NCI-H446 (cell line): ENCODE measurements at regions not wholly inside any gene's neighbourhood (a gene's known extent, or its start where the extent isn't known, plus 50 kb on each side); places are given as distances from the start of the nearest gene placed in this dataset.
A peak's percentile ranks its signal among the peaks of the same experiment; 100 is the strongest.

Experiments
- DNase-seq, 2 experiments: peaks; one replicate each; lab custom pipeline; 2025; lab: John Stamatoyannopoulos, UW

DNA sequence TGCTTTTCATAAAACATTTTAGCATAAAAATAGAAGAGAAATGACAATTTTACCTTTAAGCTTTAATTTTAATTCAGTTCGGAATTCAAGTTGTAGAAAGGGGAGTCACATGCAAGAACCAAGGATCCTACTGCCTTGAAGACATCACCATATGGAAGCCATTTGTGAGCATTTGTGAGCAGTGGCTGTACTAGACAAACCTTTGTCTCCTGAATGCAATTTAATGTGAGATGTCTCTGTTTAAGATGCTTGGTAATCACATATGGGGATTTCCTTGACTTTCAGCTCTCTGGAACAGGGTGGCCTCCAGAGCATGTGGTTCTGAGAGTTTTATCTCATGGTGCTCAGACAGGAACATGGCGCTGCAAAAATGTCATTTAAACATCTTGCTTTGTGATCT lies 421.8 kb downstream of the NYAP2 start:
- no peak for DNase-seq

DNA sequence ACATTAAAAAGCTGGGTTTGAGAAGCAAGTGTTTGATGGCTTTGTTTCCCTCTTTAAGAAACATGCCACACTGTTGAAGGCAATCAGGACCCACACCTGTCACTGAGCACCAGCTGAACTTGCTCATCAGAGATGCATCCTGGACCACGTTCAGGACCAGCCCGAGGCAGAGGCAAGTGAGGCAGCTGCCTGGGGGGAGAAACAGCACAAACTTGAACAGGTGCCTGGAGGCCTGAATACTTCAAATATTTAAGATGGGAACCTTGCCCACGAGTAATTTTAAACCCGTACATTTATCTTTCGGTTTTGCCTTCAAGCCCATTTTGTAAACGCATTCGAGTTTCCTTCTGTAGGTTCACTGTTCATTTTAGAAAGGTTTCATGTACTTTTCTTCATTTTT lies 421.3 kb downstream of the NYAP2 start:
- DNase-seq, result no peak

DNA sequence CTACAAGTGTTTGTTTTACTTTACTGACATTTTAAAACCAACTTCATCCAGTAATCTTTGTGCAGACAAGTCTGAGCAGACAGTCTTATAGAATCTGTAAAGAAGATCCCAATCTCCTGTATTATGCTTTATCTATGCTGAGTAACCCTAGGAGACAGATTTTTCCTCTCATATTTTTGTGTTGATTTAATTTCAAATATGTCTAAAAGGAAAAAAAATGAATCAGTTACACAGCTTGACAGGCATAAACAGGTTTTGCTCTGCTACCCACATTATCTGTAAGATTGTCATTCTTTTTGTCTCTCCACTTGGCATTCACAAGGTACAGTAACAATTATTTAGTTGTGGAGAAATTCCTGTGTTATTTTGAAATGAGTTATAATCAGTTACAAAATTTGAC lies 415.0 kb downstream of the NYAP2 start:
- DNase-seq, result no peak

DNA sequence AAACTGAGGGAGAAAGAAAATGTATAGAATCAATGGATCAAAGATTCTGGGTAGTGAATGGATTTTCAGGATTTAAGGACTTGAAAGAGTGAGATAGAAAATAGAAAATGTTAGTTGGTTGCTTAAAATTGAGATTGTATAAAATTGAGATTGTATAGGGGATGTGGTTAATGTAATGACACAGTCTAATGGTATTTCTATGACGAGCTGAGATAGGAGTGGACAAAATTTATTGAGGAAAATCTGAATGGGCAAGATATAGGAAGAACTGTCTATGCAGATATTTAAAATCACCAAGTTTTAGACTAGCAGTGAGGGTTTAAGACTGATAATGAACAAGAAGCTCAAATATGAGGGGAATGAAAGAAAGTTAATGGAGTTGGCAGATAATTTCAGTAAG lies 406.6 kb downstream of the NYAP2 start:
- DNase-seq, result no peak

DNA sequence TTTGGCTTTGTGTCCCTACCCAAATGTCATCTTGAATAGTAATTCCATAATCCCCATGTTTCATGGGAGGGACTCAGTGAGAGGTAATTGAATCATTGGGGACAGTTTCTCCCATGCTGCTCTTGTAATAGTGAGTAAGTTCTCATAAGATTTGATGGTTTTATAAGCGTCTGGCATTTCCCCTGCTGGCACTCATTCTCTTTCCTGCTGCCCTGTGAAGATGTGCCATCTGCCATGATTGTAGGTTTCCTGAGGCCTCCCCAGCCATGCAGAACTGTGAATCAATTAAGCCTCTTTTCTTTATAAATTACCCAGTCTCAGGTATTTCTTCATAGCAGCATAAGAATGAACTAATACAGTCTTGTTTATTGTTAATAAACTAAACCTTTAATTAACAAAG lies 402.6 kb downstream of the NYAP2 start:
- DNase-seq, result peak in 1 of 2 experiments; percentile 24

DNA sequence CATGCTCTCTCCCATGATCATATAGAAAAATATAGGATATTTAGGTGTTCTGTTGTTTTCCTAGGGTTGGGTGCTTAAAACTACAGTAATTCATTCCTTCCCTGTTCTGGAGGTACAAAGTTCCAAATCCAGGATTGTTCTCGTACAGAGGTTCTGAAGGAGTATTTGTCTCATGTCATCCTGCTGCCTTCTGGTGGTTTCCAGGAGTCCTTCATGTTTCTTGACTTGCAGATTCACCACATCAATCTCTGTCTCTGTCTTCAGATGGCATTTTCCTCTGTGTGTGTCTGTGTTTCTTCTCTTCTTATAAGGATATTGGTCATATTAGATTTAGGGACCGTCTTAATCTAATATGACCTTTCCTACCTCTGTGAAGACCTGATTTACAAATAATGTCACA lies 397.9 kb downstream of the NYAP2 start:
- no peak for DNase-seq

DNA sequence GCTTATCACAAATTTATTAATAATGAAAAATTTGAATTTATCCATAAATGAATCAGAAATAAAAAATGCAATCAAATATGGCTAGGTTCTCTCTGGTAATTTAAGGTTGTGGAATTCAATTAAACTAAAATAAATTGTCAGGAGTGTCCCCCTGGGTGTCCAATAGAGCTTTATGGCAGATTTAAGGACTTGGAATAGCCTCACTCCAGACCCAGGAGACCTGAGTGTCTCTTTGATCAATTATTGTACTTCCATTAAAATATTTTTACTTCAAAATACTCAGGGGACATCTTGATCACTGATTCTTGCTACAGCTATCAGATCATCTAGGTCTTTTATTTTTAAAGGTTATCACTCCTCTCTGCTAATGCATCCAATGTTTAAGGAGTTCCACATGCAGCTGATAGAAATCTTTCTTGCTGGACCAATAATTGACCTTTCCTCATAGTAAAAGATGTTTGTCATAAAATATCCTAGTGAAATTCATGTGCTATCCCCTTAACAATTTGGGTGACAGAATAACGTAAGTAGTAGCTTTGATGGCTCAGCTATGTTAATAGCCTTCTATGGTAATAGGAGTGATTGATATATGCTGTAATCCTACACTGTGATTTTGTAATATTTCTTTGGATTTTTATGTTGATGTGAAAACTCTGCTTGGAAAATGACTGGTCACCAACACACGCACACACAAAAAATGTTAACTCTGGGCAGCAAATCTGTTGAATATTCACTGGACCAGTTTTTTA lies 395.3 kb downstream of the NYAP2 start:
- DNase-seq, result no peak

DNA sequence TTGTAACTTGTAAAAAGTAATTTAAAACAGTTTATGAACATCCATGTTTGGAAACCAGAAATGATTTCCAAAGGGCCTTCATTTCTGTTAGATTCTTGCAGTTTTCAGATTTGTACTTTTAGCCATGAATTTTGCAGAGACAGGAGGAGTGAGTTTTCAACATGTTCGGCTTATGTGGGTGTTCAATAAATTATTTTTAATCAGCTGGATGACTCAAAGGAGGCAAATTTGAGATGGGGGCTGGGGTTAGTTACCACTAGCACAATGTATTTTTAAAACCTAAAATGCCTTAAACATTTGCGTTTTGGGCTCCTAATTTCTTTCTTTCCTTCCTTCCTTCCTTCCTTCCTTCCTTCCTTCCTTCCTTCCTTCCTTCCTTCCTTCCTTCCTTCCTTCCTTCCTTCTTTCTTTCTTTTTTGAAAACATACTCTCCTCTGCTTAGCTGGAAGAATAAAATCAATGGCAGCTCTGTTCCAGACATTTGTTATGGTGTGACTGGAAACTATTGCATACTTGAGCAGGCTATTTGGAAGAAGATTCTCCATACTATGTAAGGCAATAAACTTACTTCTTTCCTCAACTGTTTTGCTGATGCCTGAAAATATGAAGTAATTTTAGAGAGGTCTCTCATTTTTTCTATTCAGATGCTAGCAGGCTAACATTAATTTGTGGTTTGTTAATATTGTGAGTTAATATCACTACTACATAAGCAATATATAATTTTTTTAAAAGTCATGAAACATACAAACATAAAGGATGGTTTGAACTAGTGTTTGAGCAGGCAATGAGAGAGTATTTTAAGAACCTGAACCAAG lies 394.4 kb downstream of the NYAP2 start:
- no peak for DNase-seq

DNA sequence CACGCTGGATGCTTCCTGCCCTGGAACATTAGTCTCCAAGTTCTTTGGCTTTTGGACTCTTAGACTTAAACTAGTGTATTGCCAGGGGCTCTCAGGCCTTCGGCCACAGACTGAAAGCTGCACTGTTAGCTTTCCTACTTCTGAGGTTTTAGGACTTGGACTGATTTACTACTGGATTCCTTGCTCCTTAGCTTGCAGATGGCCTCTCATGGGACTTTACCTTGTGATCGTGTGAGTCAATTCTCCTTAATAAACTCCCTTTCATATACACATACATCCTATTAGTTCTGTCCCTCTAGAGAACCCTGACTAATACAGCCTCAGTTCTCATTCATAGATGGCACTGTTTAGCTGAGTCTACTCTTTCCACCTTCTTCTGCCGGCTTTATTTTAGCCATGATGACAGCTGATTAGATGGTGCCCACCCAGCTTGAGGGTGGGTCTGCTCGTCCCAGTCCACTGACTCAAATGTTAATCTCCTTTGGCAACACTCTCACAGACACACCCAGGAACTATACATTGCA lies 389.1 kb downstream of the NYAP2 start:
- DNase-seq, result no peak

DNA sequence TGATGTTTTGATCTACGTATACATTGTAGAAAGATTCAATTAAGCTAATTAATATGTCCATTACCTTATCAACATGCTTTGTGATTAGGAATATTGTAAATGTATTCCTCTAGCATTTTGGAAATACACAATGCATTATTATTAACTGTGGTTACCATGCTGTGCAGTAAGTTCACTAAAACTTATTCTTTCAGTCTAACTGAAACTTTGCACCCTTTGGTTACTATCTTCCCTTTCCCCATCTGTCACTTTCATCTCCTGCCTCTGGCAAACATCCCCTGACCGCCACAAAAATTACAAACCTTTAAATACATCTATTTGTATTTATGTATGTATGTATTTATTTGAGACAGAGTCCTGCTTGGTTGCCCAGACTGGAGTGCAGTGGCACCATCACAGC lies 388.0 kb downstream of the NYAP2 start:
- DNase-seq, result no peak

DNA sequence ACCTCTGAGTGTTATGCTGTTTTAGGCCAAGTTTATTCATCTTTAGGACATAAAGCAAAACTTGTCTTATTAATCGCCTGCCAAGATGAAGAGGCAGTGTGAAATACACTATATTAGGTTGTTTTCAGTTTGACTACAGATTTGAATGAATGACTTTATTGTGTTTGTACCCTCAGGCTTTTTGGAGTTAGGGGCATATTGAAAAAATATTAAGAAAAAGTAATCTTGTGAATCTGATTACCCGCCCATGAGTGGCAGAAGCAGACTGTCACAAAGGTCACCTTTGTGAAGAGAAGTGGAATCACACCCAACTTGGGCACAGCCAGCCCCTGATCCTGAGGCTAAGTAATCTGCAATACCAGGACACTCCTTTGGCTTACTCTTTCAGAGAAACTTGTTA lies 382.5 kb downstream of the NYAP2 start:
- DNase-seq, result no peak

DNA sequence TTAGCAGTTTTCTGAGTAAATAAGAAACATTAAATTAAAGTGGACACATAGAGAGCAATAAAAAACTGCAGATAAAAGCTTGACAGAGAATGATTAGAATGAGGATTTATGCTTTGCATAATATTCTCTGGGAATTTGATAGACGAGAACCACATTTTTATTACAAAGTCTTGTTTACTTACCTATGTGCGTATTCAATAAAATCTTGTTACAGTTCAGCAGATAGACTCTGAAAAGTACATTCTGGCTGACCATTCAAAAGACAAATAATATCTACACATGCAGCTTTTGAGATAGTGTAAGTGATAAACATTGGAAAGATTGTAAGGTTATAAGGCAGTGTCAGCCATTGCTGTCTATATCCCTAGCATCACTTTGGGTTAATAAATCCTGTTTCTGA lies 381.6 kb downstream of the NYAP2 start:
- no peak for DNase-seq

DNA sequence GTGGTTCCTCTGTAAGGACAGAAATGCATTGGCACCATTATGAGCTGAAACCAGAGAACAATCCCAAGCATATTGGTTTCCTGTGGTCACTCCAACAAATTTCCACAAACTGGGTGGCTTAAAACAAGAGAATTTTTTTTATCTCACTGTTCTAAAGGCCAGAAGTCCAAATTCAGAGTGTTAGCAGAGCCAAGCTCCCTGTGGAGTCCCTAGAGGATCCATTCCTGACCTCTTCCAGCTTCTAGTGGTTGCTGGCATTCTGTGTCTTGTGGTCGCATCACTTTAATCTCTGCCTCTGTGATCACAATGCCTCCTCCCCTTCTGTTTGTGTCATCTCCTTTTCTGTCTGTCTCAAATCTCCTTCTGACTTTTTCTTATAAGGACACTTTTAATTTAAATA lies 380.3 kb downstream of the NYAP2 start:
- DNase-seq, result no peak

DNA sequence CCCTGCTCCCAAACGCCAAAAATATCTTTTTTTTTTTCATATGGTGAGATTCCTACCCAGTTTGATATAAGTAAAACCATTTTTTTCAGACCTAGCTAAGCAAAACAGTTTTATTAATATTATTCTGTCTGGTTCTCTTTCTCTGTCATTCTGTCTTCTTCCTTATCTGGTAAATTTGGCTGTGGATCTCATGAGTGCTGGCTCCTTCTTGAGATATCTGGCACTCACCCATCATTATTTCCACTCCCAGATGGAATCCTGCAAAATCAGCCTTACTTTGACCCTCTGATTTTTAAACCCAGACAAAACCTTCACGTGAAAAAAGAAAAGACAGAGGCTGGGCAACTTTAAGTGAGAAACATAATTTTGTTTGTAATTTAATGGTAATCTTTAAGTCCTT lies 373.6 kb downstream of the NYAP2 start:
- DNase-seq, result peak in 1 of 2 experiments; percentile 34

DNA sequence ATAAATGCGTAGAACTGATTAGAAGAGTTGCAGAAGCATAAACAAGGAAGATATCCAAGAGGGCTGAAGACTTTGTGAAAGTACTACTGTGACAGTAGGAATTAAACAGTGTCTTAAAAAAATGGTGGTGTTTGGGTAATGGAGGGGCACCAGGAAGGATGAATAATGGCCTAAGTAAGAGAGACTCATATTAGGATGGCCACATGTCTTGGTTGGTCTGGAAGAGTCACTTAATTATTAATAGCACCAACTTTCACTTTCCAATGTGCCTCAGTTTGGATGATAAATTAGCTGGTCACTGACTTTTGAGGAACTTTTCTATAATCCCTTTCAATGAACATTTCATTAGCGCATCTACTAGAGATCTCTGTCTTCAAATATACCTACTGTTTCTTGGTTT lies 372.2 kb downstream of the NYAP2 start:
- no peak for DNase-seq

DNA sequence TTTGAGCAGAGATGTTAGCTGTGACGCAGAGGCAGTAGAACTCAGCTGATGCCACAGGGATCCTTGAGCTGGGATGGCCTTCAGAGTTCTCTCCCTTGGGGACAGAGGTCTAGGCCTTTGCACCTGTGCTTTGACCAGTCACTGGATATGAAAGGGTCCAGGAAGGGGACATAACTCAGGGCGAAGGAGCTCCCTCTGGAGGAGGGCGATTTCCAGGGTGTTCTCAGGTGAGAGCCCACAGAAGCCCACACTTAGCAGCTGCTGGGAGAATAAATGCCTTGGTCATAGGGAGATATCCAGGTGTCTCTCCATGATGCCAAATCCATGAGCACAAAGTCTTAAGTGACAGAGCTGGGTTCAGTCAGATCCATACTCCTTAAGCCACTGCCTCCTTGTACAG lies 369.2 kb downstream of the NYAP2 start:
- no peak for DNase-seq

DNA sequence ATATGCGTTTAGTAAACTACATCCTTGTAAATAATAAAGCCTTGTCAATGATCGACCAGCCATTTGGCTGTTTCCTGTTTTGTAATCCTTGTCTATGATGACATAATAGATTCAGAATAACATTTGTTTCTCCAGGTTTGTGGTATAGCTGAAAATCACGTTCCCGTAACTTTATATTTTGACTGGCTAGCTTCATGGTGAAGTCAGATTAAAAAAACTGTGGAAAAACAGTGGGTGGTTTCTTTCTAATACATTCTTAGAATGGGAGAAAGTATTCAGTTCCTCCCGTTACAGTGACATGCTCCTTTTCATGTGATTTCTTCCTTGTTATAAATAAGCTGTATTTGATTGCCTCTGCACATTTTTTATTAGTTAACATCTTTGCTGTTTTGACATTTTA lies 366.9 kb downstream of the NYAP2 start:
- DNase-seq, result no peak

DNA sequence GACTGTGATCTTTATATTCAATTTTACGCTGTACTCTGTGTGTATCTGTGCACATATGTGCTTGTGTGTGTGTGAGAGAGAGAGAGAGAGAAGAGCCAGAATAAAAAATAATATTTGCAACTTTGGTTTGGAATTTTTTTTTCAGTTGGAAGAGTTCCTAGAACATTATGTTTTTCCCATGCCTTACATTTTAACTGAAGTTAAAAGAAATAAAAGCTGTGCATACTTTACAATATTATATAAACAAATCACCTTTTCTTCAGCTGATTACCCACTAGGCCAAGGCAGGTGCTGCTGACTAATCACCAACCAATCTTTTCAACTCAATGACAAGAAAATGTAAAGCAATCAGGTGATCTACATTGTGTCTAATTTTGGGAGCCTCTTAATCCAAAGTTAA lies 366.3 kb downstream of the NYAP2 start:
- DNase-seq, result no peak

DNA sequence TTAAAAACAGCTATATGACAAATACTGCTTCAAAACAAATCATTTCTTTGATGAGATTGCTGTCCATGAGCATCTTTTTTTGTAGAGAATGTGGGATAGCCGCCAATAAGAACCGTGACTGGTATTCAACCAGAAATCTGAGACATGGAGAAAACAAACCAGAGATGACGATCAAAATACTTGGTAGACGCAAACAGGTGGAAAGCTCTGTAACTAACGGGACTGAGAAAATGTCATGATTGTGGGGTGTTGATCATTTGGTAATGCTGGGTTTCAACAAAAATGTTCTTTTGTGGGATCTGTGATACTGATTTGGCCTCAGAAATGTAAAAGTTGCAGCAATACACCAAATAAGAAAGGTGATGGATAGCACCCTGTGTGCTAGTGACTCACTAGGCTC lies 364.8 kb downstream of the NYAP2 start:
- no peak for DNase-seq

DNA sequence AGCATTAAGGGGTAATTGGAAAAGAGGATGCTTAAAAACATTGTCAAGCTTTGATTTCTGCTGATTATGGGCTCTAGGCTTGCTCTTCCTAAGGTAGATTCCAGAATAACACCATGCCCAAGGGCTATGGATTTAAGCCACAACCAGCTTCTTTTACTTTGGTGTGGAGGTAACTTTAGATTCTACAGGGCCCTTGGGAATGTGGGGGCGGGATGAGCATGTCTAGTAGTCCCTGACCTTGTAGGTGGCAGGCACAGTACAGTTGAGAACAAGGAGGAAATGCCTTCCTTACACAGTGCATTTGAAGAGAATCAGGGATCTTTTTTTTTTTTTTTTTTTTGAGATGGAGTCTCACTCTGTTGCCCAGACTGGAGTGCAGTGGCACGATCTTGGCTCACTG lies 364.2 kb downstream of the NYAP2 start:
- no peak for DNase-seq

DNA sequence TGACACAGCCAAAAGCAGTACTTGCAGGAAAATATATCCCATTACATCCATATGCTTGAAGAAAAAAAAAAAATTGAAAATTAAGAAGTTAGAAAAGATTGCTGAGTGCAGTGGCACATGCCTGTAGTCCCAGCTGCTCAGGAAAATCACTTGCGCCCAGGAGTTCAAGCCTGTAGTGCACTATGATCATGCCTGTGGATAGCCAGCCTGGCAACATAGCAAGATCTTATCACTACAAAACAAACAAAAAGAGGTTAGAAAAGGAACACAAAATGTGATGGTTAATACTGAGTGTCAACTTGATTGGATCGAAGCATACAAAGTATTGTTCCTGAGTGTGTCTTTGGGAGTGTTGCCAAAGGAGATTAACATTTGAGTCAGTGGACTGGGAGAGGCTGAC lies 361.9 kb downstream of the NYAP2 start:
- no peak for DNase-seq

DNA sequence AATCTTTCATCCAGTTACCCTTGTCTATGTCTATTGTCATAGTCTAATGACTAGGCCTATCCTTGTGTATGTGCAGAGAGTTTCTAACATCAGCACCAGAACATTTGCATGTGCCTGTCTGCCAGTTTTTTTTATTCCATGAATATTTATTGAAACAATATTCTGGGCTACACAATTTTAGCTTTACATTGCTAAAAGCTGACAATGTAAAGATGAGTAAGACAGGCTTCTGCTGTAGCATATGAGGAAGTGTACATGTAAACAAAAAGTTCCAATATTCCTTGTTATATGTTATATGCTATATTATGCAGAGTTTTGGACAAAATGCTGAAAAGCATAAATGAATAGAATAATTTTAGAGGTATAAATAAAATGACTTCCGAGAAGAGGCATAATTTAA lies 357.7 kb downstream of the NYAP2 start:
- DNase-seq, result no peak

DNA sequence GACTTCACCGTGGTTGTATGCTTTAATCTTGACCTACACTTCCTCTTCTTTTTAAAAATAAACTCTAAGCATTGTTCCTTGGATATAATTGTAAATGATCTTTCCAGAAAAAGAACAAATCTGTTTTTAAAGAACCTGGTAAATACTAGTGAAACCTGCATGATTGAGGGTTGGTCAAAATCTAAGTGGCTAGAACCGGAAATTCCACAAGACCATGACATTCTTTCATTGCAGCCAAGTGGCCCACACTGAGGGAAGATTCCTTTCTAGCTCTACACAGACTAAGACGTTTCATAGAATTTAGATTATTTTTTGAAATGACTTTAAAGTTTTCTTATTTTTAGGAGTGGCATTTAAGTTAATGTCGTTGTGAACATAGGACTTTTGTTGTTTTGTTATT lies 356.7 kb downstream of the NYAP2 start:
- no peak for DNase-seq
